HG02759 (cell line): ENCODE measurements at regions not wholly inside any gene's neighbourhood (a gene's known extent, or its start where the extent isn't known, plus 50 kb on each side); places are given as distances from the start of the nearest gene placed in this dataset.
"Not testable (repeated sequence)": the region's sequence is repeated elsewhere in the genome, so short reads cannot be mapped to it uniquely, and the experiment has no call there.

Source experiments
- ATAC-seq: cut with Tn5 transposase; IDR thresholded peaks from one replicate; pipeline ENCODE4 v1.9.1; 2021; ENCODE audit warnings: mild to moderate bottlenecking, moderate library complexity; ENCODE audit not compliant: unreplicated experiment

DNA sequence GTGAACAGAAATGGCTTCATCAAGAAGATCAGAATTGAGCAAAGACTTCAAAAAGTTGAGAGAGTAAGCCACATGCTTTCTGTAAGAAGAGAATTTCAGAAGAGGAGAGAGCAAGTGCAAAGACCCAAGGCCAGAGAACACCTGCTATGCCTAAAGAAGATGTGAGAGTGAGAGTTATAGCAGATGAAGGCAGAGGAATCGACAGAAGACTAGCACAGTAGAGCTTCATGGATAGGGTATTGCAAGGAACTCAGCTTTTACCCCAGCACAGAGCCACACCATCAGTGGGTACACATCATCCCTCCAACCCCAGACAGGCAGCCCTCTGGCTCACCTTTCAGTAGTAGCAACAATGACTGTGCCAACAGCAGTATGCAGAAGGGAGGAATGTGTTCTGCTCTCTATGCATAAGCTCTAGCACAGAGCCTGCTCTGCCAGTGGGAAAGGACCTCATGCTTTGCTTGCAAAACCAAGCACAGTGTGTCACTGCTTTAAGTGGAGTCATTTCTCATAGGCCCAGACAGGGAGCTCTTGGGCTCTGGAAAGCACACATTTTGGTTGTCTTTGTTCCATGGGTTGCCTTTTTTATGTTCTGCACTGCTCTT is 318.6 kb downstream of the NAF1 start:
- peak; percentile 43 for ATAC-seq

DNA sequence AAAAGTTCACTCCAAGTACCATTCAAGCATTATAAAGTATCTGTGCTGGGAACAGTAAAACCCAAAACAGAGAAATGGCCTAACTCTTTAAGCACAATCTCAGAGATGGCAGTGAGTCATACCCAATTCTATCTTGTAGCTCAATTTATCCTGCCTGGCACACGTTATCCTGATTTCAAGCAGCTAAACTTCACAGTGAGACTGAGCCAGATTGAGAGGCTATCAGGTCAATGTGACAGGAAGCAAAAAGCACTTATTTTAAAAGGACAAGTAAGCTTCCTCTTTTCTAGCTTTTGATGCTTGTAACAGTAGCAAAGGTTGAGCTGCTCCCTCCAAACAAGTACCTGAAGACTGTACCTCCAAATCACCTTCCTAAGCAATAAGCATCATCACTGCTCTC is 324.9 kb downstream of the NAF1 start:
- no peak for ATAC-seq

DNA sequence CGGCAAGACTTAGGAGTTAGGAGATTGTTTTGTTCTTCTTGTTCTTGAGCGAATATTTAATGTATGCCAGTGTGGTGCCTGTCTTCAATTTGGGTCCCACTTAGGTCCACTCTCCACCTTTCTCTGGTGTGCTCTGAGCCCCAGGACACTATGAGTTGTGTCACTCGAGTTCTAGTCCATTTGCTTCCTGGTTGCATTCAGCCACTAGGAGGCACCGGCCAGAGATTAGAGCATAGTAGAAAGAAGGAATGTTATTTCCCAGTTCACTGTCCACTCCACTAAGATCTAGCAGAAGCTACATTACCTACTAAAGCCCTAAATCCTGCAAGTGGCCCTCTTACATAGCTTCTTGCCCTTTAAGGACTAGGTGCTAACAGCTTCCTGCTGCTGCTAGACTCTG is 326.9 kb downstream of the NAF1 start:
- peak; percentile 58 for ATAC-seq

DNA sequence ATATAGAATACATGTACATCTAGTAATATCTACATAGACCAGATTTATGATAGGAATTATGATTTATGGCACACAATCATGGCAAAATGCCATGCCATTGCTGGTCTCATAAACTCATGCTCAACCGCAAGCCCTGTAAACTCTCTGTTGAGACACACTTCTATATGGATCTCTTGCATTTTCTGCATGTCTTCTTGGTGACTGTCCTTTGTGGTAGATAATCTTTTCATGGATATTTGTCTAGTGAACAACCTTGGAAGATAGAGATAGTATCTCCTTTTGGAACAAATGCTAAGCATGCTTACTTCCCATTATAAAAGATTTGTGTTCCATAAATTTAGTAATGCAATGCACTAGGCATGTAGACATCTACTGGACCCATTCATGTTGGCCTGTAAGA is 328.0 kb downstream of the NAF1 start:
- no peak for ATAC-seq

DNA sequence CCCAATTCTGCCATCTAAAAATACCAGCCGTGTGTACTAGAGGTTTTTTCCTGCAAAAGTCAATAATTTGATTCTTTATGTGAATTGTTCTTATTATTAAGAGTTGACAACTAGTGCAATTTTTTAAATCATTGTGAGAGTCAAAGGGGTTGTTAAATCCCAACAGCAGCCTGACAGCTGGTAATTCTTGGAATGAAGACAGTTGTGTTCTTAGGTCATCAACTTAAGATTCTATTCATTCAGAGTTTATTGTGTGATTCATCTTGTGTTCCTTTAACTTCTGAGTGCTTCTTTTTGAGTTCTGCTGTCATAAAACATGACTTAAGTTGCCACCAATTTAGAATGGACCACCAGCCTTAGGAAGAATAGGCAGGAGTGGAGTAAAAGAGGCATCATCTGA is 329.0 kb downstream of the NAF1 start:
- no peak for ATAC-seq

DNA sequence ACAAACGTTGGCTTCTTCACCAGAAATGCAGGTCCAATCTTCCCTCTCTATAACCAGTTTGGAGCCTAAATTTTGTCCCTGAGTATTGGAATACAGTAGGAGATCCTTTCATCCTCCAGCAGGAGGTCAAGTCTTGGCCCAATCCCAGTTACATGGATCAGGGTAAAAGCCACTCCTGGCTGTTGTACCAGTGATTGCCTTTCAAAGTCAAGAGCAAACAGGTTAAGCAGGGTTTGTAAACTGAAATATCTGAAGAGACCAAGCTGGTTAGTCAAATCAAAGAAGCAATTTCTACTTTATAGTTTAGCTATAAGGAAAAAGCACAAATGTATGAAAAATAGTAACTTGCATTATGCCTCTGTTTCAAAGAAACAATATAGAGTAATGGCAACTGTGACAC is 329.4 kb downstream of the NAF1 start:
- no peak for ATAC-seq

DNA sequence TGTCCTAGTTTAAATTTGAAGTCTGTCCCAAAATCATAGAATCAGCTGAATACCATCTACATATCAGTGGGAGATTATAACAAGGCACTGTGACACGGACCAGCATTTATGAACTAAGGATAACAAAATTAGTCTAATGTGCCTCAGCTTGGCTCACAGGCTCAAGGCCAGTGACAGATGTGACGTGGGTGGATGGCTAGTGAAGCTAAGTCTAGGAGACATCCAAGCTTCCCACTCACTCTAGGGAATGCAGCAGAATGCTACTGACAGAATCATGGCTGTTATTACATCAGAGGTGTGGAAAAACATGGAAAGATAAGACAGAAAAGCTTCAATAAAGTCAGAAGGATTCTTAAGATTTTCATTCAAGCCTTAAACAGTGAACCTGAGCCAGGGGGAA is 329.9 kb downstream of the NAF1 start:
- no peak for ATAC-seq

DNA sequence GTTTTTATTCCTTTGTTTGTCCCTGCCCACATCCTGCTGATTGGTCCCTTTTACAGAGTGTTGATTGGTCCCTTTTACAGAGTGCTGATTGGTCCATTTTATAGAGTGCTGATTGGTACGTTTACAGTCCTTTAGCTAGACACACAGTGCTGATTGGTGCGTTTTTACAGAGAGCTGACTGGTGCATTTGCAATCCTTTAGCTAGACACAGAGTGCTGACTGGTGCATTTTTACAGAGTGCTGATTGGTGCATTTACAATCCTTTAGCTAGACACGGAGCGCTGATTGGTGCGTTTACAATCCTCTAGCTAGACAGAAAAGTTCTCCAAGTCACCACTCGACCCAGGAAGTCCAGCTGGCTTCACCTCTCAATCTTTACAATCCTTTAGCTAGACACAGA is 330.4 kb downstream of the NAF1 start:
- not testable (repeated sequence) for ATAC-seq

DNA sequence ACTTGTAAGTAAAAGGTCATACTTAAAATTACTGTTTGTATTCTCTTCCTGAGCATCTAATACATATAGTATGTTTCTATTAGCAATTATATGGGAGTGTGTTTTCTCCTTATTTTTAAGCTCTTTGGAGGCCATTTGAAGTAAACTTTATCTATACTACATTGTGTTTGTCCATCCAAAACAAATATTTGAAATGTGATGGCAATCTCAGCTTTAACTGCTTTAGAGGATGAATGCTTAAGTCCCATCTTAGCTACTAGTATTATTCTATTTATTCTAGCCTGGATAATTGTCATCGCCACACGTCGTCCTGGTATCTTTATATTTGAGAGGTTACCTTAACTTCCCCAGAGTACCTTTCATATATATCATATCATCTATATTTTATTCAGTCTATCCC is 335.8 kb downstream of the NAF1 start:
- ATAC-seq = no peak

DNA sequence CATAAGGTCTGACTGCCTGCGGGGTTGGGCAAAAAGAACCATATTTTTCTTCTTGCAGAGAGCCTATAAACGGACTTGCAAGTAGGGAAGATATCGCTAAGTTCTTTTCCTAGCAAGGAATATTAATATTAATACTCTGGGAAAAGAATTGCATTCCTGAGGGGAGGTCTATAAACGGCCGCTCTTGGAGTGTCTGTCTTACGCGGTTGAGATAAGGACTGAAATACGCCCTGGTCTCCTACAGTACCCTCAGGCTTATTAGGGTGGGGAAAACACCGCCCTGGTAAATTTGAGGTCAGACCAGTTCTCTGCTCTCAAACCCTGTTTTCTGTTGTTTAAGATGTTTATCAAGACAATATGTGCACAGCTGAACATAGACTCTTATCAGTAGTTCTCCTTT is 349.3 kb downstream of the NAF1 start:
- ATAC-seq = not testable (repeated sequence)

DNA sequence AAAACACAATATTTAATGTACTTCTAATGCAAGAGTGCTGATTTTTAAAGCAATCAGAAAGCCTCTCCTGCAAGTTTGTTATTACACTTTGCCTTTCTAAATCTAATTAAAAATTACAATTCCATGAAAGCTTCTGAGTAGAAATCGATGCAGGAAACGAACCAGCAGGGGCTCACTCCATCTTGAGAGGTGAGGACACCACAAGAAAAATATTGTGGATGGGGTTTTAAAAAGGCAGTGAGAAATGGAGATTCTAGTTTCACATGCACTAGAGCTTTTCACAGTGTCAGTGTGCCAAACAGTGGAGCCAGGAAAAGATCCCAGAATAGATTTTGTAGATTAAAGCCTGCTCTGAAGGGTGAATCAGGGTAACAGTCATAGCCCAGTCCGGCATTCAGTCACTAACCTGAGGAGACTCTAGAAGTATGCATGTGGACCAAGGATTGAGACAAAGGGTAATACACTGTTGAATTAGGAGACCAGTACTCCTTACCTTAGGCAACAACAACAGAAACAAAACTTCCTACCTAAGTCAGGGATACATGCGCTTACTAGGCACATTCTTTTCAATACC is 362.3 kb downstream of the NAF1 start:
- ATAC-seq = no peak

DNA sequence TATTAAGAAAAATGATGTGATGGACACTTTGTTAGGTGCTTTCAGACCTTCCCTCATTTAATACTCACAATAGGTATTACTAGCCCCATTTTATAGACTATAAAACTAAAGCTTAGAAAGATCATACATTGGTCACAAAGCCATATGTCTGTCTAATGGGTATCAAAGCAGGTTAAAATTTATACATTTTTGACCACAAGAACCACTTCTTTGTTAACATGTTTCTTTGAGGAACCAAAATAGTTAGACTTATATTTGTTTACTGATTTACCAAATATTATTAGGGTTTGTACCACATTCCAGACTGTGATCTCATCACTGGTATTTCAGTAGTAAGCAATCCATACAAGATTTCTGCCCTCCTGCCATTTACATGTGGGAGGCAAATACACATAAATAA is 363.3 kb downstream of the NAF1 start:
- peak; percentile 68 for ATAC-seq

DNA sequence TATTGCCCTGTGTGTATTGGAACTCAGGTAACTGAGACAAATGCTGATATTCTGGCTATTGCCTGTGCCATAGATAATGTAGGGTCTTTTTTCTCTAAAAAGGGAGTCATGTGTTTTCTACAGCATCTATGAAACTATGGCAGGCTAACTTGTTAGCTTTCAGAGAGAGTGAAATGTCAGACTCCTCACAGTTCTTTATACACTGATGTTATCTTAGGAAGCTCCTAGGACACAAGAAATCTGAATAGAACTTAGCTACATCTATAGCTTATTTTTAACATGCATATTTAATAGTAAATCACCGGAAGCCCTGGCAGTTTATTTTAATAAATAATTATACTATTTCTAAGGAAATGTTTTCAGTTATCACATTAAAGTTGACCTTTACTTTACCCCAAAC is 369.6 kb downstream of the NAF1 start:
- ATAC-seq = no peak

DNA sequence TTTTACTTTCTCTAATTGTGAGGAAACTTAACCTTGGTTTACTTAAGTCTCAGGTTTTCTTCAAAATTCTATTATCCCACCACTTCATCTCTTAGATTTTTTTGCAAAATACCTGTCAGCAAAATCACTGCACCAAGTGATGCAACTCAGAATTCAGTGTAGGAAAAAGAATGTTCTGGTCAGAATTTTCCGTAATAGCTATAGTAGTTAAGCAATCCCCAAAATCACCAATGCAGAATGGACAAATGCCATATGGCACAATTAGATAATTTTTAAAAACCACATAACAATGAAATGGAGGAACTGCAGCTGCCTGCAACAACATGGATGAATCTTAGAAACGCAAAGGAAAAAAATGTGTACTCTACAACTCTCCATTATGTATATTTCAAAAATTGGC is 373.1 kb downstream of the NAF1 start:
- no peak for ATAC-seq

DNA sequence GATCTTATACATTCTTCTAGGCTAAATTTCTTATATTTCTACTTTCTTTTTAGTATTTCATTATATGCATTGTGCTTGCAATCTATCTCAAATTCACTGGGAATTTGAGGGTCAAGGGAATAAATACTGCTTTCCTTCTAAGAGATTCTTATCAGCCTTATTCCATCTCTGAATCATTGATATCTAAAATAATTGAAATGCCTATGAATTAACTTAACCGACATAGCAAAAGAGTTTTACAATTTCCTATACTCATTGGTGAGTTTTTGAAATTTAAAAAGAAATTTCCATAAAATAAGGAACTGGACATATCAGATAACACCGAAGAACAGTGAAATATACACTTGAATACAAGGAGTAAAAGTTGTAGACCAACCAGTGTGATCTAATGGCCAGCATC is 373.7 kb downstream of the NAF1 start:
- no peak for ATAC-seq

DNA sequence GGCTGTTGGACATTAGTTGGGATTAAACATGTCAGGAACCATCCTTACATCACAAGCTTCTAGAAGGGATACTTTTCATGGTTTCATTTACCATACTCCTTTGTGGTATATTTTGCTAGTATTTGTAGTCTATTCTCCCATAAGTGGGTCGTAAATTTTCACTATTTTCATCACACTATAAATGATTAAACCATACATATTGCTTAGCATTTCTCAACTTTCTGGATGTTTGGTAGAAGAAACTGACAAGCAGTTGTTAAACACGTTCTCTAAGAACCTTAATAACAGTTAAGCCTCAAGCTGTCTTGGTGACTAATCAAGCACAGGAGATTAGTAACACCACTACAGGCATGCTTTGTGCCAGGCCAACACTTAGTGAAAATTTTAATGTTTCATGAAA is 375.5 kb downstream of the NAF1 start:
- ATAC-seq = no peak

DNA sequence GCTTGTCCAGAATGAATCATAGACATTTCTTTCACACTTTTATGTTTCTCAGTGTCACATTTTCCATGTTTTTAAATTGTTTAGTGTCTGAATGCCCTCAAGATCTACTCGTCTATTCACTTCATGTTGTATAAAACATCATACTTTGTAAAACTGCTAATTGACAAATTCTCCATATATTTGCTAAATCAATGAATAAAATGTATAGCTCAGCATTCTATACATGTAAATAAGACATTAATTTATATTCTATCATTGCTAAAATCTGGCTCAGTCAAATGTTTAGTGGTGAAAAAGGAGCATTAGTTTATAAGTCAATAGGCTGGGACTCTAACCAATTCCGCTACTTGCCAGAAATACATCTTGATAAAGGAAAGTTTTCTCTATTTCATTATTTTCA is 379.6 kb downstream of the NAF1 start:
- no peak for ATAC-seq

DNA sequence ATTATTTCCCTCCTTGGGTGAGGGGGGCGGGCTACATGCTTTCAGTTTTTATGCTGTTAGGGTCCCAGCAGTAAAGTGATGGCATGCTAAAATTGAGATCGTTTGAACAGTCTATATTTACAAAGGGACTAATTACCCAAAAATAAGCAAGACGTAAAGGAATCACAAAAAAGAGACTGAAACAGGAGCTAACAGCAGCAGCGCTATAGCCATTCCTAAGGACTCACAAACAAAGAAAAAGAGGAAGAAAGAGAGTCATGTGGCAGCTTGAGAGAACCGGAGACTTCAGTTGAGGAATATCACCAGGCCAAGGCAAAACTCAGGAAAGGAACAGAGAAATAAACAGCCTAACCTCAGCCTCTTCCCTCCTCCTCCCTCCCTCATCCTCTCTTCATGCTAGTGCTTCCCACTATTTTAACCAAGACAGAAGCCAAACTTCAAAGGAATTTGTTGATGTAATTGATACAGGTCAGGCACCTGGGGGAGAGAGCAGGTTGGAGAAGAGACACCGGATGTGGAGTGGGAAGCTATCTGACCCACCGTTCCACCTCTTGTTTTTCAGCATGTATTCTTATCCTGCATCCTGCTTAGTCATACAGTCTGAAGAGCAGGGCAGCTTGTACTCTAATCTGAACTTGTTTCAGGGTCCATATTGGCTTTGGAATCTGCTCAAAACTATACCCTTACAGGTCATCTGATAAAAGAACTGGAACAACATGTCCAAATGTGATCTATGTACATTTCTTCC is 383.7 kb downstream of the NAF1 start:
- no peak for ATAC-seq

DNA sequence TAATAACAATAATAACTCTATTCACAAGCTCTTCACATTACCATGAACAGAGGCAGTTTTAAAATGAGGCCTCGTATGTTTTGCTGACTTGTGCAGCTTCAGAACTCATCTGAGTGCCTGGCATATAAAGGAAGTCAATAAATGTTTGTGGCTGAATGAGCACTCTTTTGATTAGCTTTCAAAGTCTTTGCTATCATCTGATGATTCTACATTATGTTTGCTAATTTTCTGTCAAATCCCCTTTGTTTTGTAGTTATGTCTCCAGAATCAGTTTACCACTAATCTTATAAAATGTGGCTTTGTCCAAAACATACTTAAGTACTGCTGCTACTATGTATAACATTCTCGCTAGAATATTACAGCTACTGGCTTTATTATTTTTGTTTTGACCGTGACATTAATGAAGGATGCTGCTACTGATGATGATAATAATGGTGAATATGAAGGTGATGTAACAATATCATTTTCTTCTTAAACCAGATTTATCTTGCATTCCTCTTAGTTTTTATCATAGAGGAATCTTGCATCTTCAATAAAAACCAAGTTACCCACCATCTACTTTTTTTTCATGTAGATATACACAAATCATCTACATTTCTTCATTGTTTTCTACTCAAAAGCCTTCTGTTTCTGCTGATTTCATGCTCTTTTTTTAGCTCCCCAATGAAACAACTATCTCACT is 384.5 kb downstream of the NAF1 start:
- ATAC-seq = no peak

DNA sequence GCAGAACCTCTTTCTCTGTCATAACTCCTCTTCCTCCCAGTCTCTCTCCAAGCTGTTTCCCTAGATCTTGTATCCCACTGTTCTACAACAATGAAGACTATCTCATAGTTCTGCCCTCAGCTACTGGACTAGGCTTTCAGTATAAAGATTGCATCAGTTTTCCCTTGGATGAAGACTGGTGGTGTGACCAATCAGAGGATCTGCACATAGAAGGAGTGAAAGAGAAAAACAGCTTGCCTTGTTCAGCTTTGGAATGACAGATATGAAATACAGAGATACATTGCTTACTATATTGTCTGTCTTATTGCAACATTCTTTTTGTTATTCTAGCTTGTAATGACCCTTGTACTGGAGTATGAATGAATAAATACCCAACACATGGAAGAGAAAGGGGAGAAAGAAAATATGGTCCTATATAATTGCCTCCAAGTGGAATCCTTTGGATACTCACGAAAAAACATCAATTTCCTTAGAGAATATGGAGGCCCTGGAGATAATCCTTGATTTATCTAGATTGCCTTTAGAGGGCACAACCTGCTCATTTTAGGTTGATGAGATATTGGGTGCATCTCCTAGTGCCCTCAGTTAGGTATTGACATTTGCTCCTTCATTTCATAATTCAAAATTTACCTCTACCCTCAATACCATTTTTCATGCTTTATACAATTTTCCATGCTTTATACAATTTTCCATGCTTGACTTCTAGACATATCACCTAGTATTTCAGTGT is 395.8 kb downstream of the NAF1 start:
- ATAC-seq = no peak

DNA sequence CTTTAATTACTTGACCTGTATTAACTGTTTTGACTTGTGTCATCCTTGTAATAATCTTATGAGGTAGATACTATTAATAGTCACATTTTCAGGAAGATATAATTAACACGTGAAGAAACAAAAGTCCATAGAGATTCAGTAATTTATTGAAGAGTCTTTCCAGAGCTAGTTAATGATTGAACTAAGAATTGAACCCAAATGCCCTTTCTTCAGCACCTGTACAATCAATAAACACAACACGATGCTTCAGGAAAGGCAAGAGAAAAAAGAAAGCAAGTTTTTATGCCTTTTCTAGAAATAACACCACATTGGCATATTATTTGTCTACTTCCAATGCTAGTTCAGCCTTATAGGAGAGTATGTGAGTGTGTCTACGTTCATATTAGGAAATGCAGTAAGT is 399.6 kb downstream of the NAF1 start:
- no peak for ATAC-seq
